Keratinocyte (primary cell): ENCODE measurements at regions not wholly inside any gene's neighbourhood (a gene's known extent, or its start where the extent isn't known, plus 50 kb on each side); places are given as distances from the start of the nearest gene placed in this dataset.

ENCODE experiments used
- DNase-seq: peaks from one replicate; pipeline ENCODE4 v3.0.0-alpha.2; 2011; ENCODE audit warnings: low read depth, missing footprints, low spot score
- FAIRE-seq: peaks from 2 replicates; lab custom pipeline; 2011; peaks lifted over from hg19 to GRCh38; lab: Jason Lieb, UNC
- H2AFZ ChIP-seq: 2 replicates; pipeline ENCODE4 v1.6.0; 2012; ENCODE audit warnings: low read length, control low read depth, inconsistent platforms; ENCODE audit not compliant: control insufficient read depth
- H3K27ac ChIP-seq: 2 replicates; pipeline ENCODE4 v1.5.1; 2011; ENCODE audit warnings: low read length; ENCODE audit not compliant: control insufficient read depth, insufficient read depth
- H3K27me3 ChIP-seq: 3 replicates; pipeline ENCODE4 v1.6.0; 2011; ENCODE audit warnings: low read length; ENCODE audit not compliant: control insufficient read depth, insufficient read depth; ENCODE audit errors: extremely low read depth
- H3K36me3 ChIP-seq, 2 experiments: 2 replicates in 1 of 2; 3 replicates in 1 of 2; pipeline ENCODE4 v1.5.1; 2011; ENCODE audit warnings: low read length in 2 of 2, mild to moderate bottlenecking in 1 of 2; ENCODE audit not compliant: control insufficient read depth in 2 of 2, insufficient read depth in 2 of 2; ENCODE audit errors: extremely low read depth in 1 of 2
- H3K4me1 ChIP-seq: 3 replicates; pipeline ENCODE4 v1.5.1; 2011; ENCODE audit warnings: low read length; ENCODE audit not compliant: control insufficient read depth, insufficient read depth; ENCODE audit errors: extremely low read depth
- H3K4me2 ChIP-seq: 3 replicates; pipeline ENCODE4 v1.6.0; 2011; ENCODE audit warnings: low read depth, low read length; ENCODE audit not compliant: control insufficient read depth, insufficient read depth; ENCODE audit errors: extremely low read depth
- H3K4me3 ChIP-seq, 3 experiments: fragments of 200-600 bp in 1 of 3; sonication (generic) in 1 of 3; 2 replicates in 2 of 3; 3 replicates in 1 of 3; pipeline ENCODE4 v1.5.1; 2011 to 2016; ENCODE audit warnings: low read length in 3 of 3, mild to moderate bottlenecking in 3 of 3, control low read depth in 2 of 3, inconsistent platforms in 1 of 3, low read depth in 1 of 3, mixed read lengths in 1 of 3, mixed run types in 1 of 3, moderate library complexity in 1 of 3; ENCODE audit not compliant: control insufficient read depth in 2 of 3, insufficient read depth in 2 of 3; ENCODE audit errors: extremely low read depth in 1 of 3
- H3K79me2 ChIP-seq: 2 replicates; pipeline ENCODE4 v1.6.0; 2012; ENCODE audit warnings: low read length; ENCODE audit not compliant: control insufficient read depth, insufficient read depth
- H3K9ac ChIP-seq: 3 replicates; pipeline ENCODE4 v1.6.0; 2011; ENCODE audit warnings: low read length; ENCODE audit not compliant: control insufficient read depth, insufficient read depth; ENCODE audit errors: extremely low read depth
- H3K9me1 ChIP-seq: 3 replicates; pipeline ENCODE4 v1.6.0; 2011; ENCODE audit warnings: low read length; ENCODE audit not compliant: control insufficient read depth, insufficient read depth; ENCODE audit errors: extremely low read depth
- H3K9me3 ChIP-seq: 2 replicates; pipeline ENCODE4 v1.5.1; 2012; ENCODE audit warnings: low read depth, low read length; ENCODE audit not compliant: control insufficient read depth
- H4K20me1 ChIP-seq: 3 replicates; pipeline ENCODE4 v1.6.0; 2011; ENCODE audit warnings: low read length; ENCODE audit not compliant: control insufficient read depth, insufficient read depth; ENCODE audit errors: extremely low read depth
- CTCF ChIP-seq, 3 experiments: IDR thresholded peaks in 1 of 3; conservative IDR thresholded peaks in 1 of 3; optimal IDR thresholded peaks in 1 of 3; 2 replicates in 2 of 3; 3 replicates in 1 of 3; pipeline versions ENCODE3 to v1.5.1; 2011; ENCODE audit warnings: low read length in 3 of 3, mild to moderate bottlenecking in 3 of 3, moderate library complexity in 2 of 3, control low read depth in 1 of 3, inconsistent platforms in 1 of 3; ENCODE audit not compliant: insufficient read depth in 2 of 3; ENCODE audit errors: extremely low read depth in 1 of 3
- EZH2 ChIP-seq: IDR thresholded peaks from one replicate; pipeline ENCODE4 v1.6.1; 2012; ENCODE audit warnings: inconsistent platforms, mild to moderate bottlenecking, low read length, moderate library complexity
- dilution Hi-C: fragments of 300-500 bp; cut with MboI; formaldehyde crosslinking; loops from one replicate; pipeline ENCODE4 v1.7.0; 2020; ENCODE audit warnings: low sequenced_read_pairs; ENCODE audit not compliant: extremely low pct_ligation_motif_present

GRCh38 chr3:14312375-14312774 is 90.0 kb upstream of the SLC6A6 start:
- no peaks in the 10 kb centered on the region for H3K4me1 ChIP-seq
- H3K79me2 ChIP-seq: no peaks in the 10 kb centered on the region
- FAIRE-seq (no peak), DNase-seq (no peak)
- no peak overlapping the region for H3K4me3 ChIP-seq
- H2AFZ ChIP-seq: no peak overlapping the region
- no peaks in the 10 kb centered on the region for H3K9me1 ChIP-seq
- H3K9me3 ChIP-seq: no peaks in the 10 kb centered on the region
- no peak for TF ChIP-seq CTCF (optimal IDR thresholded peaks at IDR 0.05 in 1 of 3, IDR thresholded peaks at IDR 0.05 in 1 of 3, conservative IDR thresholded peaks at IDR 0.05 in 1 of 3; ENCODE audit: extremely low read depth in 1 of 3, insufficient read depth in 2 of 3, low read length in 3 of 3)
- no peak for TF ChIP-seq EZH2
- H4K20me1 ChIP-seq: no peaks in the 10 kb centered on the region
- peaks cover 28% of the 10 kb centered on the region for H3K27me3 ChIP-seq
- H3K27ac ChIP-seq: no peak overlapping the region
- H3K36me3 ChIP-seq: no peaks in the 10 kb centered on the region
- H3K9ac ChIP-seq: no peak overlapping the region
- dilution Hi-C loops: no loop called here
- H3K4me2 ChIP-seq: no peak overlapping the region

GRCh38 chr3:14317057-14317553 is 85.3 kb upstream of the SLC6A6 start:
- dilution Hi-C loops: no loop called here
- H3K27me3 ChIP-seq: peaks cover 8% of the 10 kb centered on the region
- H3K36me3 ChIP-seq: no peaks in the 10 kb centered on the region
- H4K20me1 ChIP-seq: no peaks in the 10 kb centered on the region
- H3K9ac ChIP-seq: no peak overlapping the region
- FAIRE-seq (no peak), DNase-seq (no peak)
- no peak overlapping the region for H3K27ac ChIP-seq
- no peak overlapping the region for H2AFZ ChIP-seq
- peaks cover 7% of the 10 kb centered on the region for H3K4me1 ChIP-seq
- H3K4me2 ChIP-seq: no peak overlapping the region
- H3K79me2 ChIP-seq: no peaks in the 10 kb centered on the region
- H3K9me3 ChIP-seq: no peaks in the 10 kb centered on the region
- TF ChIP-seq EZH2 (no peak), CTCF (optimal IDR thresholded peaks at IDR 0.05 in 1 of 3, IDR thresholded peaks at IDR 0.05 in 1 of 3, conservative IDR thresholded peaks at IDR 0.05 in 1 of 3; ENCODE audit: extremely low read depth in 1 of 3, insufficient read depth in 2 of 3, low read length in 3 of 3) (no peak)
- no peak overlapping the region for H3K4me3 ChIP-seq
- no peaks in the 10 kb centered on the region for H3K9me1 ChIP-seq
